ENCODE measurements at regions not wholly inside any gene's neighbourhood (a gene's known extent, or its start where the extent isn't known, plus 50 kb on each side); places are given as distances from the start of the nearest gene placed in this dataset.

DNA sequence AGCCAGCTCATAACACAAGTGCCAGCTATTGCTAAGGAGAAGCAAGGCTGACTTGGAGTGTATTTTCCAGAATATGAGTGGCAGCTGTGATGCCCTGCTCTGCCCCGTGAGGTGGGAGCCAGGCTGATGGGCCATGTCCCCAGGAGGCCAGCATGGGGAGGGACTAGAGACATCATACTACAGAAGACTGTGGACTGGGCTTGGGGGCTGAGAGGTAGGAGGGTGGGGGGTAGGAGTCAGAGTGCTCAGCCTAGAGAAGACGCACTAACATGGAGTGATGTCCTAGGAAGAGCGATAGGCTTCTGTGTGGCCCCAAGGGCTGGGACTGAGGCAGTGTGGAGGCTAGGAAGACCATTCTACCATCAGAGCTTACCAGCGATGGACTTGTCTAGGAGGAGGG lies 143.7 kb downstream of the WSCD1 start:
- no peak for DNase-seq (ENCODE audit: low spot score)

DNA sequence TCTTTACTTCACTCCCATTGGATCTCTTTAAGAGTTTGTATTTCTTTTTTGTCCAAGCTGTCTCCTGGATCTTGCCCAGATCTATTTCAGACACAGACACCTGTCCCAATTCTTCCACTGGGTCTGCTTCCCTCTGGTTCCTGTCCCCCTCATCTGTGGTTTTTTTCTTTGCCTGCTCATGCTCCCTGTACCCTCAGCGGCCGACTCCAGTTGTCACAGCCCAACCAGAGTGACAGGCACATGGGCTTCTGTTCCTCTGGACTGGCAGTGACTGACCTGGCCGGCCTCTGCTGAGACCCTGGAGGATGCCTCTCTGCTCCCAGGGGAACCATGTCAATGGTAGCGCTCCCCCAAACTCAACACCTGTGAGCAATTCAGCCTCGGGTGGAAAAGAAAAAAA lies 142.6 kb downstream of the WSCD1 start:
- no peak for DNase-seq (ENCODE audit: low spot score)

DNA sequence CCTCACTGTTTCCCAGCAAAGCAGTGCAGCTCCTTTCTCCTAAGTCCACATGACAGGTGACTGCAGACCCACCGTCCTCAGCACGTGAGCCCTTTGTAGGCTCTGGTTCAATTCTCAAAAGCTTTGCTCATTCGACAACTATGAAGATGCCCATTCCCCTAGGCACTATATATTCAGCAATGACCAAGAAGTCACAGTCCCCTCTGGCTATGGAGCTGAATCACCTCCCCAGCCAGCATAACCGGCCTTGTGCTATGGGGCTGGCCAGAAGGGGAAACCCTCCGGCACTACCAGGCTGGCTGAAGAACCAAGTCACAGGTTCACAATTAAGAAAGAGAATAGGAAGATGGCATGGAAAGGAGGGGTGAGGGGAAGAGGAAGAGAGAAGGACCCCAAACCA lies 139.7 kb downstream of the WSCD1 start:
- no peak for DNase-seq (ENCODE audit: low spot score)

DNA sequence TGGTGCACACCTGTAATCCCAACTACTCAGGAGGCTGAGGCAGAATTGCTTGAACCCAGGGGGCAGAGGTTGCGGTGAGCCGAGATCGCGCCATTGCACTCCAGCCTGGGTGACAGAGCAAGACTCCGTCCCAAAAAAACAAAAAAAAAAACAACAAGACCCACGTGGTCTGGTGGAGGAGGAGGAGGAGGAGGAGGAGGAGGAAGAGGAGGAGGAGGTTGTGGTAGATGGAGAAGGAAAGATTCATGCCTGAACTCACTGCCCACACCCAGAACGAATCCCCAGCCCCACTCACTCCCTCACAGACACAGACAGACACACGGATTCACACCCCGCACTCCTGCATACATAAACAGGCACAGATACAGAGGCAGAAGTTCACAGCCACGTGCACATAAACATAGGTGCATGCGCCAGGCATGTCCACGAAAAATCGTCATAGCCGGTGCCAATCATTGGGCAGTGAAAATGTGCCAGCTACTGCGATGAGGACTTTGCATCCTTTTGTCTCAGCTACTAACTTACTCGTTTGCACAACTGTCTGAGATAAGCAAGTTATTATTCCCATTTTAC lies 138.5 kb downstream of the WSCD1 start:
- DNase-seq (ENCODE audit: low spot score) = no peak

DNA sequence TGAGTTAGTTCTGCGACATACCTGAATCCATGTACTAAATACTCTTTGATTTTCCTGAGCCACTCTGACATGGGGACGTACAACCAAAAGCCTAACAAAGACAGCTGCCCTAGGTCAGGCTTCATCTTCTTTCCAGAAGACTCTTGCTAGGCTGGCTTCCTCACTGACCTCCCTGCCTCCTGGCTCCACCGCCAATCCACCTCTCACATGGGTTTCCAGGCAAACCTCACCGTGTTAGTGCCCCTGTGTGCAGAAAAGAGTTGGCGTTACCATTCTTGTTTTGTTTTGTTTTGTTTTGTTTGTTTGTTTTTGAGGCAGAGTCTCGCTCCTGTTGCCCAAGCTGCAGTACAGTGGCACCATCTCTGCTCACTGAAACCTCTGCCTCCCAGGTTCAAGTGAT lies 135.3 kb downstream of the WSCD1 start:
- DNase-seq (ENCODE audit: low spot score) = no peak

DNA sequence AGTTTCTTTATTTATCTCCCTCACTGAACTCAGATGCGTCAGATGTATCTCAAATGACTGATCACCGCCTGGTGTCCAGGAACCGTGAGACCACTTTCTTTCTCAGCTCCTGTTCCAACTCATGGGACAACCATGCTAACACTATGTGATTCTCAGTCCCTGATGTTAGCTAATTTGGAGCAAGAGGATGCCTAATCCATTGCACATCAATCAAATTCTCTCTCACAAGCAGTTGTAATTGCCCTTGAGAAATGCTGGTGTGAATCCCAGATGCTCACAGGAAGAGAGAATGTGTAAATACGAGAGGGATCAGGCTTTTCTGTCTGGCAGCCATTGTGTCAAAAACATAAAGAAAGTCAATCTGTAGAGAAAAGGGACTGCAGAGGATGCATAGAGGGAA lies 134.9 kb downstream of the WSCD1 start:
- no peak for DNase-seq (ENCODE audit: low spot score)

DNA sequence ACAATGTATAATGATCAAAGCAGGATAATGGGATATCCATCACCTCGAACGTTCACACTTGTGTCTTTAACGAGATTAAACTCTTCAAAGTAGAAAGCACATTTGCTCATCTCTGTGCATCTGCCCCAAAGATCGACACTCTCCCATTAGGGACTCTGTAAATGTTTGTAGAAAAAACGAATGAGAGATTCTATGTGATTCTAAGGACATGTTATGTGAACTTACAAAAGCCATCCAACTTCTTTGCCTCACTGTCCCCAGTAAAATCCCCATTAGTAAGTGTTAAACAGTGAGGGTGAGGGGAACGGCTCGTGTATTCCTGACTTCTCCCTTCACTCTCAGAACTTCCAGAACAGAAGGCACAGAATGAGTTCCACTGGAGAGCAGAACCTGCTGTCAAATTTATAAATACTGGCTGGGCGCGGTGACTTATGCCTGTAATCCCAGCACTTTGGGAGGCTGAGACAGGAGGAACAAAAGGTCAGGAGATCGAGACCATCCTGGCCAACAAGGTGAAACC lies 134.1 kb downstream of the WSCD1 start:
- DNase-seq (ENCODE audit: low spot score) = no peak

DNA sequence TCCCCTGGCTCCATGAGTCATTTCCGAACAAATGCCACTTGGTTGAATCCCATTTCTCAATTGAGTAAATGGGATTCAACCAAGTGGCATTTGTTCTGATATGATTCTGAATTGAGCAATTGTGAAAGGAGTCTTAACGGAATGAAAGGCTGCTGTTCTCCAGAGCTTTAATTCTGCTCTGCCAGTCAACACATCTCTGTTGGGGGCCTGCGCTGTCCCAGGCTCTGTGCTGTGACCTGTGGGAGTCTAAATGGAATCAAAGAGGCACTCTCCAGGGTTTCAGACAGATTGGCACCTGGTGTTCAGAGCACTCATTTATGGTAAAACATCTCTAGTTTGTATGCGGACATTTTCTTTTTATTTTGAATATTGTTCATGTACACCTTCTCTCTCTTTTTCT lies 126.2 kb downstream of the WSCD1 start:
- DNase-seq (ENCODE audit: low spot score) = no peak

DNA sequence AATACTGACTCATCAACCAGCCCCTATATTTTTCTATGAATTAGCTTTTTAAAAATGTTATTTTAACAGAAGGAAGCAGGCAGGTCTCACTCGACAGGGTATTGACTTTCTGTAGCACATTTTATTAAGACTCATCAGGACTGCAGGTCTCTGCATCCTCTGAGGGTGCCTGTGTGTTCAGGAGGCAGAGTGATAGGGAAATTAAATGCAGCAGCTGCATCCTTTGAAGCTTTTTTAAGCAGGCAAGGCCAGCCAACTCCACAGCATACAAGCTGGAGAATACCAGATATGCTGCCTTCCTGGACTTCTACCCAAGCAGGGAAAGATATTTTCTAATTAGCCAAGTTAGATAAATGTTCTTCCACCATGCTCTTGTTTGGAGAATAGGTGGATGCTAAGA lies 124.9 kb downstream of the WSCD1 start:
- DNase-seq (ENCODE audit: low spot score) = no peak

DNA sequence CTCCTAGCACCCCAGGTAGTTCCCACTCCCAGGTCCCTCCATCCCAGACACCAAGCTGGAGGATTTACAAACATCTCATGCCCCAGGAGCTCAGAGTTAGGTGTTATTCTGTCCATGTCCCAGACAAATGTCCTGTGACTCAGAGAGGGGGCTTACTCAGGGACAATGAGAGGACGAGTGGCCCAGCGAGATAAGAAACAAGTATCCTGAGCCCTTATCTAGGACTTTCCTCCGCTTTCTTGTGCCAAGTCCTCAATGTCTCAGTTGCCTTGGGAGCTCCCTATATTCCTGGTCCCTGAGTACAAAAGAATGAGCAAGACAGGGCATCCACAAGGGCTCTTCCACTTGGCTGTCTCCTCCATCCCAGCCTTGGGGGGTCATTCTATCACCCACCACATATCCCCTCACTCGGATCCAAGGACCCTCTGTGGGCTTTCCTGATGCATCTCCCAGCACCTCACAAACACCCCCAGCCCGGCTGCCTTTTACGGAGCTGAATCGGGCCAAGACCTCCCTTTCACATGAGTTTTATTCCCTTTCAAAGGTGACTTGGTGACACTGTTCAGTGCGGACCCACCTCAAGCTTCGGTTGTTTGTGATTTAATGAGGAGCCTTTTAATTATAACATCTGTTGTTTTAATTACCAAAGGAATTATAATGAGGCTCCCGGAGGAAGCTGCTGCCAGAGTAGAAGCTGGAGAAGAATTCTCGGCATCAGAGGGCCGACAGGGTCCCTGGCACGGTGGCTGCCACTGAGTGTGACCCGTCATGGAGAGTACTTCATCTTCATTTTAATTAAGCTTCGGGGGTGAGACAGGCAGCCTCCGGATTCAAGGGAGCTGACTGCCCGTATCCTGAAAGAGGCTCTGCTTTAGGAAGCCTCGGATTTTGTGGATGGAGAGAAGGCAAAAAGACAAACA lies 121.5 kb downstream of the WSCD1 start:
- DNase-seq (ENCODE audit: low spot score) = no peak

DNA sequence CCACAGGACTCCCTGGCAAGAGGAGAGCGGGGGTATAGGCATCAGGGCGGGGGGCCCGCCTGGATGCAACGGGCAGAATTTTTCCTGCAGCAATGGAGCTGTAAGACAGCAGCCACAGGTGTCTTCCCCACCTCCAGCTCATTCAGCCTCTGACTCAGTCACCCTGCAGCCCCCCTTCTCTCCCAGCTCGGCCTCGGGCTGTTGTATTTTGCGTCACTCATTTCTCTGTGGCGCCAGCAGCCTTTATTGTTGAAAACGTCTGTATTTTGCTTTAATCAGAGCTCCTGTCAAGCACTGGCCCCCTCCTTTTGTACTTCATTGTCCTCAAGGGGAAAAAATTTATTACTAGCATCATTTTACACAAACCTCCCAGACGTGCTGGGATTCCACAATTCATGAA lies 117.7 kb downstream of the WSCD1 start:
- no peak for DNase-seq (ENCODE audit: low spot score)

DNA sequence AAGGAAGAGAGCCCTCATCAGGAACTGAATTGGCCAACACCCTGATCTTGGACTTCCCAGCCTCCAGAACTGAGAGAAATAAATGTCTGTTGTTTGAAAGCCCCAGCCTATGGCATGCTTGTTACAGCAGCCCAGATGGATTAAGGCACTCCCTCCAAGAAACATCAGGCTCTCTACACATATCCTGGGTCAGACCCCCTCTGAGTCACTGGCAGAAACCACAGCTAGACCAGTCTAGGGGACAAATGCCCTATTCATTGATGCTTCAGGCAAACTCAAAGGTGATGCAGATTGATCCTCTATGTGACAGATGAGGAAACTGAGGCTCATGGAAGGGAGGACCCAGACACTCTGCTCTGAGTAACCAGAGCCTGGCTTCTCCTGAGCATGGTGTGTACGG lies 116.8 kb downstream of the WSCD1 start:
- no peak for DNase-seq (ENCODE audit: low spot score)

DNA sequence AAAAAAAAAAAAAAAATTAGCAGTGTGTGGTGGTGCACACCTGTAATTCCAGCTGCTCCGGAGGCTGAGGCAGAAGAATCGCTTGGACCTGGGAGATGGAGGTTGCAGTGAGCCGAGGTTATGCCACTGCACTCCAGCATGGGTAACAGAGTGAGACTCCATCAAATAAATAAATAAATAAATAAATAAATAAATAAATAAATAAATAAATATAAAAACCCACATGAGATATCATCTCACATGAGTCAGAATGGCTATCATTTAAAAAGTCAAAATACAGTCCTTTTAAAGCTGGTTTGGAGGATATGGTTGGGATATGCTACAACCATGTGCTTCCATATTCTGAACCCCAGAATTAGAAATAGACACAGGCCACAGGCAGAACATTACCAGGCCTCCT lies 114.3 kb downstream of the WSCD1 start:
- DNase-seq (ENCODE audit: low spot score) = no peak

DNA sequence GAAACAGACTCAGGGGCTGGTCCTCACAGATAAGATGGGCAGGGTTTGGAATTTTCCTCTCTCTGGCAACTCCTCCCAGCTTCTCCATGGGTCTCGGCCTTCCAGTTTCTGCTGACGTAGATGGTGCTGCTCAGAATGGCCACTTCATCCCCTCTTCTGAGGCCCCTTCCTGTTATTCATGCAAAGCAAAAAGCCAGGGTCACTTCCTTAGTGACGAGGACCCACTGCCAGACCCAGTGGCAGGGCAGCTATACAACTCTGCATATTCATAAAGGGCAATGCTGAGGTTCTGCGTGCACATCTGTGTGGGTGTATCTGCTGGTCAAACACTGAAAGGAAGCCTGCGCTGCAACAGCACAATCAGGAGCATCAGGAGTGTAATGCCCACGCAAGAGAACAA lies 108.8 kb downstream of the WSCD1 start:
- DNase-seq (ENCODE audit: low spot score) = no peak

DNA sequence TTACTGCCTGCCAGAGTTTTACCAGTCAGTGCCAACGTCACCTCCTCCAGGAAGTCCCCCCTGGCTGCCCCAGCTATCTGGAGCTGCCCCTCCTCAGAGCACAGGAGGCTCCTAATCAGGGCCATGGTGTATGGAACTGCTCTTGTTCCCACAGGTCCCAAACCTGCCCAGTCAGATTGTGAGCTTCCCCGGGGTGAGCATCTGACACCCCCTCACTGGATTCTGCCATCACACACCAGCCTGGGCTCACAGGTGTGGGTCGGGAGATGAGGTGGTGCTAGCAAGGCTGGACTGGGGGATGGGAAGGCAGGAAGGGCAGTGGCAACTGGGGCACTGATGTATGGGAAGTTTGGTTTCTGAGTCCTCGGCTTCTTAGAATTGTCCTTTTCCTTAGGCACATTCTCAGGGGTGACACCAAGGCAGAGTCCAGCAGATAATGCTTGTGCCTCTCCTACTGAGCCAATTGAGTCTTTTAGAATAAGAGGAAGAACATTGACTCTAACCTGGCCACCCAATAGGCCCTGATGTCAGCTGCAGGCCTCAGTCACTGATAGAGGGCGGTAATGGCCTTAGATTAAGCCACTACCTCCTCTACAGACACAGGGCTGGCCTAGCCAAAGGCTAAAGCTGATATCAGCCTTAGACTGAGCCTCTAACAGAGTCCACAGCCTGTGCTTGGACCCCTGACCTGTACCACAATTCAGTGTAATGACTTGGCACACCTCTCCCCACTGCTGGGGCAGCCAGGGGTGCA lies 107.9 kb downstream of the WSCD1 start:
- DNase-seq (ENCODE audit: low spot score) = no peak

All from A172 (cell line).